ENCODE measurements at regions not wholly inside any gene's neighbourhood (a gene's known extent, or its start where the extent isn't known, plus 50 kb on each side); places are given as distances from the start of the nearest gene placed in this dataset.

DNA sequence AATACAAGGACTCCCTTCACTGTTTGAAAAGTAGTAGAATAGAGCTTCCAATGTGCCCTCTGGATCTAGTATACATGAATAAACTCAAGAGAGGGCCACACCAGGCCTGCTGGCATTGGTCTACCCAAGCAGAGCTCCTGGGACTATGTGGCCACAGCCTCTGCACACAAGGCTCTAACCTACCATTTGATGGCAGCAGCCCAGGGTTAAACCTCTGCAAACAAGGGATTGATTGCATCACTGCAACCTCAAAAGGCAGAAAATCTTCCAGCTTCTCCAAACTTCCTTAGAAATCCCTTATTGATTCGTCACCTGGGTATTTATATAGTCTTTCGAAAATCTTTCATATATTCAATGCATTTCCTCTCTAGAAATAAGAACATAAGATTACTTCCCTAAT is 147.6 kb upstream of the SETBP1 start:
- no peak overlapping the region for H2BK15ac ChIP-seq (ENCODE audit: low read length)
- H3K18ac ChIP-seq (ENCODE audit: low read length), result no peak overlapping the region

DNA sequence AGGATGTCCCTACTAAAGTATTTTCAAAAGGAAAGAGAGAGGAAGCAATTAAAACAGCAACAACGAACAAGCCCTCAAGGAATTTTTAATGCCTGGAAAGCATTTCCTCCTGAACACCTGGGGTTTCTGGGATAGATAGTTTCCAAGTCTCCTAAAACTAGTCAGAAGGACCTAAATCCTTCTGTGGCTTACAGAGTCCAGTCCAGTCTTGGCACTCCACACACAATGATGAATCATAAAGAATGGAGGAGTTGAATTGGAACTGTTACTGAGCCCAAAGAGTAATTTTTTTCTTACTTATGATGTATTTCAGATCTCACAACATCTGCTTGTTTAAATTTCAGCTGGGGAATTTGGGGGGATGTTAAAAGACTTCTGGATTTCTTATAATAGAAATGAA is 144.6 kb upstream of the SETBP1 start:
- no peak overlapping the region for H4K8ac ChIP-seq (ENCODE audit: low read depth, low read length)
- no peaks in the 10 kb centered on the region for H3K79me1 ChIP-seq (ENCODE audit: low read depth, low read length)
- H3K4me3 ChIP-seq (ENCODE audit: low read length in 2 of 2), result no peak overlapping the region
- H3K4me2 ChIP-seq (ENCODE audit: insufficient read depth, low read length, poor library complexity, severe bottlenecking), result no peak overlapping the region
- no peak overlapping the region for H3K27ac ChIP-seq (replicated peaks; ENCODE audit: low read length)
- WGBS, 2 donors (ENCODE audit: extremely low coverage in 2 of 2, insufficient read length in 2 of 2, insufficient replicate concordance in 1 of 2), result no CpG with 5 or more reads among the region's 1 CpG
- no peaks in the 10 kb centered on the region for H3K27me3 ChIP-seq (ENCODE audit: control insufficient read depth in 3 of 3, insufficient read depth in 3 of 3, low read depth in 1 of 3, low read length in 3 of 3)
- H2AFZ ChIP-seq (ENCODE audit: low read length), result no peak overlapping the region
- H3K18ac ChIP-seq (ENCODE audit: low read length), result no peak overlapping the region
- peaks cover 0 to 2% of the 10 kb centered on the region in 2 donors for H3K36me3 ChIP-seq (replicated peaks in 1 of 2; ENCODE audit: control insufficient read depth in 2 of 2, insufficient read depth in 2 of 2, low read length in 2 of 2)
- H3K14ac ChIP-seq (ENCODE audit: low read length), result no peak overlapping the region
- H2AK5ac ChIP-seq (ENCODE audit: low read depth, low read length), result no peak overlapping the region
- no peaks in the 10 kb centered on the region for H3K9me3 ChIP-seq (replicated peaks in 1 of 2; ENCODE audit: control insufficient read depth in 2 of 2, insufficient read depth in 1 of 2, low read depth in 1 of 2, low read length in 2 of 2)
- no peak overlapping the region for H2BK120ac ChIP-seq (ENCODE audit: low read depth, low read length)
- no peak overlapping the region for H2BK12ac ChIP-seq (ENCODE audit: low read length)
- no peak overlapping the region for H3K4ac ChIP-seq (ENCODE audit: low read length)
- peaks cover 0 to 2% of the 10 kb centered on the region in 2 donors for H3K4me1 ChIP-seq (ENCODE audit: control insufficient read depth in 2 of 2, insufficient read depth in 1 of 2, low read depth in 1 of 2, low read length in 2 of 2)
- no peak overlapping the region for H2BK5ac ChIP-seq (ENCODE audit: low read length)
- H3K9ac ChIP-seq (ENCODE audit: low read depth, low read length, poor library complexity), result no peak overlapping the region
- H2BK15ac ChIP-seq (ENCODE audit: low read length), result no peak overlapping the region
- H3K23ac ChIP-seq (ENCODE audit: low read depth, low read length, poor library complexity), result no peak overlapping the region
- H4K91ac ChIP-seq (ENCODE audit: low read depth, low read length, poor library complexity), result no peak overlapping the region
- DNase-seq (ENCODE audit: low spot score), result no peak

More for the DNA sequence above, 147.6 kb upstream of the SETBP1 start:
- WGBS, 2 donors (ENCODE audit: extremely low coverage in 2 of 2, insufficient read length in 2 of 2, insufficient replicate concordance in 1 of 2), result no CpG with 5 or more reads among the region's 2 CpGs
- Histone ChIP-seq H3K14ac (ENCODE audit: low read length) (no peak overlapping the region), H4K91ac (ENCODE audit: low read depth, low read length, poor library complexity) (no peak overlapping the region), H3K9ac (ENCODE audit: low read depth, low read length, poor library complexity) (no peak overlapping the region), H4K8ac (ENCODE audit: low read depth, low read length) (no peak overlapping the region), H2BK120ac (ENCODE audit: low read depth, low read length) (no peak overlapping the region), H3K4ac (ENCODE audit: low read length) (no peak overlapping the region), H2BK5ac (ENCODE audit: low read length) (no peak overlapping the region), H3K4me2 (ENCODE audit: insufficient read depth, low read length, poor library complexity, severe bottlenecking) (no peak overlapping the region), H2BK12ac (ENCODE audit: low read length) (no peak overlapping the region), H3K27ac (replicated peaks; ENCODE audit: low read length) (no peak overlapping the region), H3K27me3 (ENCODE audit: control insufficient read depth in 3 of 3, insufficient read depth in 3 of 3, low read depth in 1 of 3, low read length in 3 of 3) (peaks cover 0 to 3% (median 0%) of the 10 kb centered on the region in 3 experiments), H3K9me3 (replicated peaks in 1 of 2; ENCODE audit: control insufficient read depth in 2 of 2, insufficient read depth in 1 of 2, low read depth in 1 of 2, low read length in 2 of 2) (no peaks in the 10 kb centered on the region), H2AK5ac (ENCODE audit: low read depth, low read length) (no peak overlapping the region), H3K23ac (ENCODE audit: low read depth, low read length, poor library complexity) (no peak overlapping the region), H2AFZ (ENCODE audit: low read length) (no peak overlapping the region), H3K79me1 (ENCODE audit: low read depth, low read length) (no peaks in the 10 kb centered on the region), H3K4me1 (ENCODE audit: control insufficient read depth in 2 of 2, insufficient read depth in 1 of 2, low read depth in 1 of 2, low read length in 2 of 2) (peaks cover 0 to 2% of the 10 kb centered on the region in 2 donors), H3K4me3 (ENCODE audit: low read length in 2 of 2) (no peak overlapping the region), H3K36me3 (replicated peaks in 1 of 2; ENCODE audit: control insufficient read depth in 2 of 2, insufficient read depth in 2 of 2, low read length in 2 of 2) (peaks cover 0 to 2% of the 10 kb centered on the region in 2 donors)
- no peak for DNase-seq (ENCODE audit: low spot score)

DNA sequence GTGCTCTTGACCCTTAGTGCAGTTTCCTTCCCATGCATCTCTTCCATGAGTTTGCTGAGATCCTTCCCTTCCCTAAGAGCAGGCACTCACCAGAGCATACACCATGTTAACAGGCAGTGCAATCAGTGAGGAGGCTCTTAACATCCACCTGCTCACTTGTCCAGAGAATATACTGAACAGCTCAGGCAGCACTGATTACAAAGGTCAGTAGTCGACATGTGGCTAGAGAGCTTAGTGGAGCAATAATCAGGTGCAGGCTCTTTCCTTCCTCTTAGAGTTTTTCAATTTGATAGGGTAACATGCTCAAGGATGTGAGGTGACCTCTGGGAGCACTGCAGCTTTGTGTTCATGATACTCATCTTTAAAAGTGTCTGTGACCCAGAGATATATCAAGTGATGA is 144.1 kb upstream of the SETBP1 start:
- Histone ChIP-seq H2BK12ac (ENCODE audit: low read length) (no peak overlapping the region), H3K27me3 (ENCODE audit: control insufficient read depth in 3 of 3, insufficient read depth in 3 of 3, low read depth in 1 of 3, low read length in 3 of 3) (no peaks in the 10 kb centered on the region), H3K18ac (ENCODE audit: low read length) (no peak overlapping the region), H3K4me1 (ENCODE audit: control insufficient read depth in 2 of 2, insufficient read depth in 1 of 2, low read depth in 1 of 2, low read length in 2 of 2) (peaks cover 0 to 2% of the 10 kb centered on the region in 2 donors), H2AFZ (ENCODE audit: low read length) (no peak overlapping the region), H2AK5ac (ENCODE audit: low read depth, low read length) (no peak overlapping the region), H3K36me3 (replicated peaks in 1 of 2; ENCODE audit: control insufficient read depth in 2 of 2, insufficient read depth in 2 of 2, low read length in 2 of 2) (peaks cover 0 to 2% of the 10 kb centered on the region in 2 donors), H3K4me3 (ENCODE audit: low read length in 2 of 2) (no peak overlapping the region), H4K8ac (ENCODE audit: low read depth, low read length) (no peak overlapping the region), H3K4me2 (ENCODE audit: insufficient read depth, low read length, poor library complexity, severe bottlenecking) (no peak overlapping the region), H4K91ac (ENCODE audit: low read depth, low read length, poor library complexity) (no peak overlapping the region), H3K4ac (ENCODE audit: low read length) (no peak overlapping the region), H3K9me3 (replicated peaks in 1 of 2; ENCODE audit: control insufficient read depth in 2 of 2, insufficient read depth in 1 of 2, low read depth in 1 of 2, low read length in 2 of 2) (no peaks in the 10 kb centered on the region), H3K23ac (ENCODE audit: low read depth, low read length, poor library complexity) (no peak overlapping the region), H3K14ac (ENCODE audit: low read length) (no peak overlapping the region), H2BK5ac (ENCODE audit: low read length) (no peak overlapping the region), H3K79me1 (ENCODE audit: low read depth, low read length) (no peaks in the 10 kb centered on the region), H2BK15ac (ENCODE audit: low read length) (no peak overlapping the region), H3K9ac (ENCODE audit: low read depth, low read length, poor library complexity) (no peak overlapping the region), H2BK120ac (ENCODE audit: low read depth, low read length) (no peak overlapping the region), H3K27ac (replicated peaks; ENCODE audit: low read length) (no peak overlapping the region)
- WGBS, 2 donors (ENCODE audit: extremely low coverage in 2 of 2, insufficient read length in 2 of 2, insufficient replicate concordance in 1 of 2), result no CpG with 5 or more reads among the region's 1 CpG
- no peak for DNase-seq (ENCODE audit: low spot score)

DNA sequence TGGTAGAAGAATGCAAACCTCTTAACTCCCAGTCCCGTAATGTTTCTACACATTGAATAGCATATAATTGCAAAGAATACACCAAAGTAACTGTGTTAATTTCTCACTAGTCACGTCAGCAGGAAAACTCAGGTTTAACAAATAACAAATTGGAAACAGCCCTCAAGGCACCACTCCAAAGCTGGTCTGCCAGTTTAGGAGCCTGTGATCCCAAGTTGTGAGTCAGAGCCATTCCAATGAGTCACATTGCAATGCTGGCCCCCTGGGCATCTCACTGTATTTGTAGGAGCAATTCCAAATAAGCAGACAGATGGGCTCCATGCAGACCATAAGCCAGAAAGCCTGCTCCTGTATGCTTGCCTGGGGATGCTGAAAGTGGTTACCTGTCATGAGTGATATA is 143.2 kb upstream of the SETBP1 start:
- Histone ChIP-seq H2BK15ac (ENCODE audit: low read length) (no peak overlapping the region), H2BK120ac (ENCODE audit: low read depth, low read length) (no peak overlapping the region), H3K4me3 (ENCODE audit: low read length in 2 of 2) (no peak overlapping the region), H4K91ac (ENCODE audit: low read depth, low read length, poor library complexity) (no peak overlapping the region), H2BK5ac (ENCODE audit: low read length) (no peak overlapping the region), H4K8ac (ENCODE audit: low read depth, low read length) (no peak overlapping the region), H2BK12ac (ENCODE audit: low read length) (no peak overlapping the region), H2AFZ (ENCODE audit: low read length) (no peak overlapping the region), H2AK5ac (ENCODE audit: low read depth, low read length) (no peak overlapping the region), H3K9me3 (replicated peaks in 1 of 2; ENCODE audit: control insufficient read depth in 2 of 2, insufficient read depth in 1 of 2, low read depth in 1 of 2, low read length in 2 of 2) (no peaks in the 10 kb centered on the region), H3K18ac (ENCODE audit: low read length) (no peak overlapping the region), H3K9ac (ENCODE audit: low read depth, low read length, poor library complexity) (no peak overlapping the region), H3K4me2 (ENCODE audit: insufficient read depth, low read length, poor library complexity, severe bottlenecking) (no peak overlapping the region), H3K23ac (ENCODE audit: low read depth, low read length, poor library complexity) (no peak overlapping the region), H3K27ac (replicated peaks; ENCODE audit: low read length) (no peak overlapping the region), H3K27me3 (ENCODE audit: control insufficient read depth in 3 of 3, insufficient read depth in 3 of 3, low read depth in 1 of 3, low read length in 3 of 3) (no peaks in the 10 kb centered on the region), H3K36me3 (replicated peaks in 1 of 2; ENCODE audit: control insufficient read depth in 2 of 2, insufficient read depth in 2 of 2, low read length in 2 of 2) (peaks cover 0 to 2% of the 10 kb centered on the region in 2 donors), H3K79me1 (ENCODE audit: low read depth, low read length) (no peaks in the 10 kb centered on the region), H3K14ac (ENCODE audit: low read length) (no peak overlapping the region), H3K4ac (ENCODE audit: low read length) (no peak overlapping the region), H3K4me1 (ENCODE audit: control insufficient read depth in 2 of 2, insufficient read depth in 1 of 2, low read depth in 1 of 2, low read length in 2 of 2) (peaks cover 0 to 2% of the 10 kb centered on the region in 2 donors)
- no CpG with 5 or more reads among the region's 2 CpGs for WGBS, 2 donors (ENCODE audit: extremely low coverage in 2 of 2, insufficient read length in 2 of 2, insufficient replicate concordance in 1 of 2)
- no peak for DNase-seq (ENCODE audit: low spot score)
